GM23338 (cell line): ENCODE measurements at regions not wholly inside any gene's neighbourhood (a gene's known extent, or its start where the extent isn't known, plus 50 kb on each side); places are given as distances from the start of the nearest gene placed in this dataset.

Experiments
- ATAC-seq: fragments of 200-7000 bp; cut with Tn5 transposase; 3 replicates; pipeline ENCODE4 v1.9.1; 2020
- DNase-seq: peaks from one replicate; pipeline ENCODE4 v3.0.0-alpha.2; 2015; ENCODE audit warnings: low spot score
- H2AFZ ChIP-seq: fragments of 200-600 bp; sonication (generic); 2 replicates; pipeline ENCODE4 v1.8.0; 2016; ENCODE audit warnings: antibody characterized with exemption, mild to moderate bottlenecking, moderate library complexity
- H3F3A ChIP-seq: fragments of 200-600 bp; sonication (generic); replicated peaks from 2 replicates; pipeline ENCODE4 v1.8.0; 2017; ENCODE audit warnings: antibody characterized with exemption, mixed run types, low read depth
- H3K27ac ChIP-seq: fragments of 200-600 bp; sonication (generic); 2 replicates; pipeline ENCODE4 v1.6.1; 2016; ENCODE audit warnings: low read depth
- H3K27me3 ChIP-seq: fragments of 200-600 bp; sonication (generic); 2 replicates; pipeline ENCODE4 v1.8.0; 2016; ENCODE audit warnings: mild to moderate bottlenecking, mixed run types, moderate library complexity; ENCODE audit not compliant: insufficient read depth
- H3K36me3 ChIP-seq: fragments of 200-600 bp; sonication (generic); 2 replicates; pipeline ENCODE4 v1.8.0; 2016; ENCODE audit warnings: mild to moderate bottlenecking; ENCODE audit not compliant: insufficient read depth
- H3K4me1 ChIP-seq: fragments of 200-600 bp; sonication (generic); 2 replicates; pipeline ENCODE4 v1.8.0; 2016; ENCODE audit warnings: mild to moderate bottlenecking, moderate library complexity; ENCODE audit not compliant: insufficient read depth
- H3K4me2 ChIP-seq: fragments of 200-600 bp; sonication (generic); 2 replicates; pipeline ENCODE4 v1.7.1; 2017; ENCODE audit warnings: mixed run types
- H3K4me3 ChIP-seq: fragments of 200-600 bp; sonication (generic); 2 replicates; pipeline ENCODE4 v1.6.1; 2016; ENCODE audit warnings: mixed run types
- H3K79me2 ChIP-seq: fragments of 200-600 bp; sonication (generic); replicated peaks from 2 replicates; pipeline ENCODE4 v1.8.0; 2017; ENCODE audit warnings: mild to moderate bottlenecking; ENCODE audit not compliant: insufficient read depth
- H3K9me2 ChIP-seq: fragments of 200-600 bp; sonication (generic); 2 replicates; pipeline ENCODE4 v1.8.0; 2017; ENCODE audit not compliant: insufficient read depth
- H4K20me1 ChIP-seq: fragments of 200-600 bp; sonication (generic); replicated peaks from 2 replicates; pipeline ENCODE4 v1.8.0; 2017; ENCODE audit warnings: mild to moderate bottlenecking; ENCODE audit not compliant: insufficient read depth
- H3K27ac Mint-ChIP-seq: 2 replicates; pipeline ENCODE4 v1.8.0; 2020; ENCODE audit warnings: inconsistent platforms, mild to moderate bottlenecking, moderate library complexity, mixed read lengths
- H3K27me3 Mint-ChIP-seq: 3 replicates; pipeline ENCODE4 v1.8.0; 2022; ENCODE audit warnings: low read depth, mild to moderate bottlenecking, moderate library complexity, mixed read lengths, inconsistent platforms; ENCODE audit not compliant: insufficient read depth, poor library complexity
- H3K36me3 Mint-ChIP-seq: 3 replicates; pipeline ENCODE4 v1.8.0; 2021; ENCODE audit warnings: low read depth, mild to moderate bottlenecking, inconsistent platforms, moderate library complexity, mixed read lengths
- H3K4me1 Mint-ChIP-seq: 3 replicates; pipeline ENCODE4 v1.8.0; 2020; ENCODE audit warnings: mild to moderate bottlenecking, inconsistent platforms, mixed read lengths
- H3K4me3 Mint-ChIP-seq: 3 replicates; pipeline ENCODE4 v1.8.0; 2021; ENCODE audit warnings: moderate library complexity, mild to moderate bottlenecking, inconsistent platforms, mixed read lengths
- H3K9me3 Mint-ChIP-seq: 3 replicates; pipeline ENCODE4 v1.8.0; 2020; ENCODE audit warnings: moderate library complexity, mild to moderate bottlenecking, inconsistent platforms, mixed read lengths
- EZH2 ChIP-seq: fragments of 200-600 bp; sonication (generic); IDR thresholded peaks from one replicate; pipeline ENCODE4 v1.8.0; 2017; ENCODE audit warnings: antibody characterized with exemption, mild to moderate bottlenecking, low read depth; ENCODE audit not compliant: unreplicated experiment
- EZH2phosphoT487 ChIP-seq: fragments of 200-600 bp; sonication (generic); IDR thresholded peaks from one replicate; pipeline ENCODE4 v1.8.1; 2018; ENCODE audit warnings: antibody characterized with exemption; ENCODE audit not compliant: unreplicated experiment
- JUNB ChIP-seq: IDR thresholded peaks from one replicate; pipeline ENCODE4 v1.6.1; 2016; ENCODE audit warnings: antibody characterized with exemption; ENCODE audit not compliant: unreplicated experiment
- NANOG ChIP-seq: IDR thresholded peaks from 2 replicates; pipeline ENCODE4 v1.6.1; 2016; ENCODE audit warnings: antibody characterized with exemption, borderline replicate concordance
- POLR2AphosphoS5 ChIP-seq: IDR thresholded peaks from 2 replicates; pipeline ENCODE4 v1.6.1; 2016; ENCODE audit warnings: antibody characterized with exemption, low read depth
- STAT1 ChIP-seq: IDR thresholded peaks from one replicate; pipeline ENCODE4 v1.6.1; 2016; ENCODE audit warnings: antibody characterized with exemption; ENCODE audit not compliant: unreplicated experiment
- ZNF114 ChIP-seq: fragments of 250-450 bp; sonication (Bioruptor Pico); IDR thresholded peaks from 2 replicates; pipeline ENCODE4 v1.5.0; 2020; ENCODE audit warnings: mild to moderate bottlenecking, moderate library complexity
- ZNF331 ChIP-seq: fragments of 250-450 bp; sonication (Bioruptor Pico); IDR thresholded peaks from 2 replicates; pipeline ENCODE4 v1.5.0; 2020; ENCODE audit warnings: low read depth, mild to moderate bottlenecking, moderate library complexity
- TF ChIP-seq, protein P1 (sequence below): IDR thresholded peaks from one replicate; pipeline ENCODE4 v1.6.1; 2018; ENCODE audit warnings: antibody characterized with exemption; ENCODE audit not compliant: unreplicated experiment
- TF ChIP-seq, protein P2 (sequence below): IDR thresholded peaks from 2 replicates; pipeline ENCODE4 v1.6.1; 2016; ENCODE audit warnings: antibody characterized with exemption
- TF ChIP-seq, protein P3 (sequence below): fragments of 250-450 bp; sonication (Bioruptor Pico); IDR thresholded peaks from 2 replicates; pipeline ENCODE4 v1.5.0; 2020; ENCODE audit warnings: mild to moderate bottlenecking, moderate library complexity

DNA sequence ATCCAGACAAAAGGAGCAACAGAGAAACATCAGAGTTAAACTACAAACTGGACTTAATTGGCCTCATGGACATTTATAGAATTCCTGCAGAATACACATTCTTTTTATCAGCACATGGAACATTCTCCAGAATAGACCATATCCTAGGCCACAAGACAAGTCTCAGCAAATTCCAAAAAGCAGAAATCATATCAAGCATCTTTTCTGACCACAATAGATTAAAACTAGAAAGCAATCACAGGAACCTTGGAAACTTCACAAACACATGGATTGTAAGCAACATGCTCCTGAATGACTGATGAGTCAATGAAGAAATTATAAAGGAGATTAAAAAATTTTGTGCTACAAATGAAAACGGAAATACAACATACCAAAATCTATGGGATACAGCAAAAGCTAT lies 526.7 kb downstream of the PCDH7 start (continued):
- TF ChIP-seq POLR2AphosphoS5 (no peak), EZH2phosphoT487 (no peak), STAT1 (no peak)
- TF ChIP-seq, protein P1, sequence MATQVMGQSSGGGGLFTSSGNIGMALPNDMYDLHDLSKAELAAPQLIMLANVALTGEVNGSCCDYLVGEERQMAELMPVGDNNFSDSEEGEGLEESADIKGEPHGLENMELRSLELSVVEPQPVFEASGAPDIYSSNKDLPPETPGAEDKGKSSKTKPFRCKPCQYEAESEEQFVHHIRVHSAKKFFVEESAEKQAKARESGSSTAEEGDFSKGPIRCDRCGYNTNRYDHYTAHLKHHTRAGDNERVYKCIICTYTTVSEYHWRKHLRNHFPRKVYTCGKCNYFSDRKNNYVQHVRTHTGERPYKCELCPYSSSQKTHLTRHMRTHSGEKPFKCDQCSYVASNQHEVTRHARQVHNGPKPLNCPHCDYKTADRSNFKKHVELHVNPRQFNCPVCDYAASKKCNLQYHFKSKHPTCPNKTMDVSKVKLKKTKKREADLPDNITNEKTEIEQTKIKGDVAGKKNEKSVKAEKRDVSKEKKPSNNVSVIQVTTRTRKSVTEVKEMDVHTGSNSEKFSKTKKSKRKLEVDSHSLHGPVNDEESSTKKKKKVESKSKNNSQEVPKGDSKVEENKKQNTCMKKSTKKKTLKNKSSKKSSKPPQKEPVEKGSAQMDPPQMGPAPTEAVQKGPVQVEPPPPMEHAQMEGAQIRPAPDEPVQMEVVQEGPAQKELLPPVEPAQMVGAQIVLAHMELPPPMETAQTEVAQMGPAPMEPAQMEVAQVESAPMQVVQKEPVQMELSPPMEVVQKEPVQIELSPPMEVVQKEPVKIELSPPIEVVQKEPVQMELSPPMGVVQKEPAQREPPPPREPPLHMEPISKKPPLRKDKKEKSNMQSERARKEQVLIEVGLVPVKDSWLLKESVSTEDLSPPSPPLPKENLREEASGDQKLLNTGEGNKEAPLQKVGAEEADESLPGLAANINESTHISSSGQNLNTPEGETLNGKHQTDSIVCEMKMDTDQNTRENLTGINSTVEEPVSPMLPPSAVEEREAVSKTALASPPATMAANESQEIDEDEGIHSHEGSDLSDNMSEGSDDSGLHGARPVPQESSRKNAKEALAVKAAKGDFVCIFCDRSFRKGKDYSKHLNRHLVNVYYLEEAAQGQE, result no peak

DNA sequence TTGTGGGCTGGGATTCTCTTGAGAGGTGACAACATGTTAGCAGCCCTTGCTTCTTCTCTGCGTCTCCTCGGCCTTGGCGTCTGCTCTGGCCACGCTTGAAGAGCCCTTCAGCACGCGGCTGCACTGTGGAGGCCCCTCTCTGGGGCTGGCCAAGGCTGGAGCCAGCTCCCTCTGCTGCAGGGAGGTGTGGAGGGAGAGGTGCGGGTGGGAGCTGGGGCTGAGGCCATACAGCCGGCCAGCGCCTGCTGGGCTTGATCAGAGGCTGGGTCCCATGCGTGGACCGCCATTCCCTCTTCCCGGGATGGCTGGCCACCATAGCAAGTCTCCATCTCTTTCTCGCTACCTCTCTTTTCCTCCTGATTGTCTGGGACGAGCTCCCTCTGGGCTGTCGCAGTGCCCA lies 539.0 kb downstream of the PCDH7 start:
- Mint-ChIP-seq H3K36me3 (peaks cover 7% of the 10 kb centered on the region; the same call in 2 of the 3 replicates), H3K4me3 (no peak overlapping the region), H3K9me3 (no peaks in the 10 kb centered on the region), H3K27ac (no peak overlapping the region), H3K4me1 (no peaks in the 10 kb centered on the region), H3K27me3 (peaks cover 3% of the 10 kb centered on the region)
- Histone ChIP-seq H3K27me3 (no peaks in the 10 kb centered on the region), H2AFZ (no peak overlapping the region), H3F3A (no peaks in the 10 kb centered on the region), H3K4me3 (no peak overlapping the region), H3K4me1 (no peaks in the 10 kb centered on the region), H3K9me2 (0 out of 2 replicates have a peak, but pooled peaks cover 7% of the 10 kb centered on the region), H3K79me2 (no peaks in the 10 kb centered on the region), H3K4me2 (no peak overlapping the region), H3K27ac (no peak overlapping the region), H3K36me3 (no peaks in the 10 kb centered on the region), H4K20me1 (no peaks in the 10 kb centered on the region)
- no peak for DNase-seq
- no peak for TF ChIP-seq NANOG
- no peak for ATAC-seq

DNA sequence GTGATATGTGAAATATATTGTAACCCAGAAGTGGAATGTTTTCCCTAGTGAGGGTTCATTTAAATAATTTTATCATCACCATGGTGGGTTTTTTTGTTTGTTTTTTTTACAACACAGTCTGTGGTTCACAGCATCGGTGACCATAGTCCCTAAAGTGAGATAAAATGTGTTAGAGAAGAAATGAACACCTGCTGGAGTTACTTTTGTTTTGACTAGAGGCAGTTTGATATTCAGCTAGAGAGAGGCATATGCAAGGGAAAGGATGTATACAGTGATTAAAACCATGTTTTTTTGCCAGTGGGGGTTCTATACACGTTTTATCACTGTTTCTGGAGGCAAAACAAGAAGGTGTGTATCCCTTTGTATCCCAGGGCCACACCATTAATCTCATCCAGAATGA lies 541.5 kb downstream of the PCDH7 start:
- Histone ChIP-seq H3K79me2 (no peaks in the 10 kb centered on the region), H3K27ac (no peak overlapping the region), H3F3A (no peaks in the 10 kb centered on the region), H4K20me1 (no peaks in the 10 kb centered on the region), H3K36me3 (no peaks in the 10 kb centered on the region), H3K4me2 (no peak overlapping the region), H2AFZ (no peak overlapping the region), H3K4me1 (no peaks in the 10 kb centered on the region), H3K27me3 (no peaks in the 10 kb centered on the region), H3K9me2 (peaks cover 4% of the 10 kb centered on the region; the same call in 1 of the 2 replicates), H3K4me3 (no peak overlapping the region)
- Mint-ChIP-seq H3K27me3 (peaks cover 3% of the 10 kb centered on the region), H3K4me1 (no peaks in the 10 kb centered on the region), H3K9me3 (no peaks in the 10 kb centered on the region), H3K27ac (no peak overlapping the region), H3K4me3 (no peak overlapping the region), H3K36me3 (peaks cover 7% of the 10 kb centered on the region; the same call in 2 of the 3 replicates)
- ATAC-seq (no peak), DNase-seq (no peak)
- TF ChIP-seq, protein P2, sequence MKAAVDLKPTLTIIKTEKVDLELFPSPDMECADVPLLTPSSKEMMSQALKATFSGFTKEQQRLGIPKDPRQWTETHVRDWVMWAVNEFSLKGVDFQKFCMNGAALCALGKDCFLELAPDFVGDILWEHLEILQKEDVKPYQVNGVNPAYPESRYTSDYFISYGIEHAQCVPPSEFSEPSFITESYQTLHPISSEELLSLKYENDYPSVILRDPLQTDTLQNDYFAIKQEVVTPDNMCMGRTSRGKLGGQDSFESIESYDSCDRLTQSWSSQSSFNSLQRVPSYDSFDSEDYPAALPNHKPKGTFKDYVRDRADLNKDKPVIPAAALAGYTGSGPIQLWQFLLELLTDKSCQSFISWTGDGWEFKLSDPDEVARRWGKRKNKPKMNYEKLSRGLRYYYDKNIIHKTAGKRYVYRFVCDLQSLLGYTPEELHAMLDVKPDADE, result no peak
- no peak for TF ChIP-seq EZH2phosphoT487
- no peak for TF ChIP-seq NANOG
- TF ChIP-seq, protein P3, sequence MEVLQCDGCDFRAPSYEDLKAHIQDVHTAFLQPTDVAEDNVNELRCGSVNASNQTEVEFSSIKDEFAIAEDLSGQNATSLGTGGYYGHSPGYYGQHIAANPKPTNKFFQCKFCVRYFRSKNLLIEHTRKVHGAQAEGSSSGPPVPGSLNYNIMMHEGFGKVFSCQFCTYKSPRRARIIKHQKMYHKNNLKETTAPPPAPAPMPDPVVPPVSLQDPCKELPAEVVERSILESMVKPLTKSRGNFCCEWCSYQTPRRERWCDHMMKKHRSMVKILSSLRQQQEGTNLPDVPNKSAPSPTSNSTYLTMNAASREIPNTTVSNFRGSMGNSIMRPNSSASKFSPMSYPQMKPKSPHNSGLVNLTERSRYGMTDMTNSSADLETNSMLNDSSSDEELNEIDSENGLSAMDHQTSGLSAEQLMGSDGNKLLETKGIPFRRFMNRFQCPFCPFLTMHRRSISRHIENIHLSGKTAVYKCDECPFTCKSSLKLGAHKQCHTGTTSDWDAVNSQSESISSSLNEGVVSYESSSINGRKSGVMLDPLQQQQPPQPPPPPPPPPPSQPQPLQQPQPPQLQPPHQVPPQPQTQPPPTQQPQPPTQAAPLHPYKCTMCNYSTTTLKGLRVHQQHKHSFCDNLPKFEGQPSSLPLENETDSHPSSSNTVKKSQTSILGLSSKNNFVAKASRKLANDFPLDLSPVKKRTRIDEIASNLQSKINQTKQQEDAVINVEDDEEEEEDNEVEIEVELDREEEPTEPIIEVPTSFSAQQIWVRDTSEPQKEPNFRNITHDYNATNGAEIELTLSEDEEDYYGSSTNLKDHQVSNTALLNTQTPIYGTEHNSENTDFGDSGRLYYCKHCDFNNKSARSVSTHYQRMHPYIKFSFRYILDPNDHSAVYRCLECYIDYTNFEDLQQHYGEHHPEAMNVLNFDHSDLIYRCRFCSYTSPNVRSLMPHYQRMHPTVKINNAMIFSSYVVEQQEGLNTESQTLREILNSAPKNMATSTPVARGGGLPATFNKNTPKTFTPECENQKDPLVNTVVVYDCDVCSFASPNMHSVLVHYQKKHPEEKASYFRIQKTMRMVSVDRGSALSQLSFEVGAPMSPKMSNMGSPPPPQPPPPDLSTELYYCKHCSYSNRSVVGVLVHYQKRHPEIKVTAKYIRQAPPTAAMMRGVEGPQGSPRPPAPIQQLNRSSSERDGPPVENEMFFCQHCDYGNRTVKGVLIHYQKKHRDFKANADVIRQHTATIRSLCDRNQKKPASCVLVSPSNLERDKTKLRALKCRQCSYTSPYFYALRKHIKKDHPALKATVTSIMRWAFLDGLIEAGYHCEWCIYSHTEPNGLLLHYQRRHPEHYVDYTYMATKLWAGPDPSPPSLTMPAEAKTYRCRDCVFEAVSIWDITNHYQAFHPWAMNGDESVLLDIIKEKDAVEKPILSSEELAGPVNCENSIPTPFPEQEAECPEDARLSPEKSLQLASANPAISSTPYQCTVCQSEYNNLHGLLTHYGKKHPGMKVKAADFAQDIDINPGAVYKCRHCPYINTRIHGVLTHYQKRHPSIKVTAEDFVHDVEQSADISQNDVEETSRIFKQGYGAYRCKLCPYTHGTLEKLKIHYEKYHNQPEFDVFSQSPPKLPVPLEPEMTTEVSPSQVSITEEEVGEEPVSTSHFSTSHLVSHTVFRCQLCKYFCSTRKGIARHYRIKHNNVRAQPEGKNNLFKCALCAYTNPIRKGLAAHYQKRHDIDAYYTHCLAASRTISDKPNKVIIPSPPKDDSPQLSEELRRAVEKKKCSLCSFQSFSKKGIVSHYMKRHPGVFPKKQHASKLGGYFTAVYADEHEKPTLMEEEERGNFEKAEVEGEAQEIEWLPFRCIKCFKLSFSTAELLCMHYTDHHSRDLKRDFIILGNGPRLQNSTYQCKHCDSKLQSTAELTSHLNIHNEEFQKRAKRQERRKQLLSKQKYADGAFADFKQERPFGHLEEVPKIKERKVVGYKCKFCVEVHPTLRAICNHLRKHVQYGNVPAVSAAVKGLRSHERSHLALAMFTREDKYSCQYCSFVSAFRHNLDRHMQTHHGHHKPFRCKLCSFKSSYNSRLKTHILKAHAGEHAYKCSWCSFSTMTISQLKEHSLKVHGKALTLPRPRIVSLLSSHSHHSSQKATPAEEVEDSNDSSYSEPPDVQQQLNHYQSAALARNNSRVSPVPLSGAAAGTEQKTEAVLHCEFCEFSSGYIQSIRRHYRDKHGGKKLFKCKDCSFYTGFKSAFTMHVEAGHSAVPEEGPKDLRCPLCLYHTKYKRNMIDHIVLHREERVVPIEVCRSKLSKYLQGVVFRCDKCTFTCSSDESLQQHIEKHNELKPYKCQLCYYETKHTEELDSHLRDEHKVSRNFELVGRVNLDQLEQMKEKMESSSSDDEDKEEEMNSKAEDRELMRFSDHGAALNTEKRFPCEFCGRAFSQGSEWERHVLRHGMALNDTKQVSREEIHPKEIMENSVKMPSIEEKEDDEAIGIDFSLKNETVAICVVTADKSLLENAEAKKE (CRISPR knock-in tag), result no peak
- TF ChIP-seq STAT1, result no peak
- no peak for TF ChIP-seq ZNF331 (CRISPR knock-in tag)
- TF ChIP-seq ZNF114 (CRISPR knock-in tag), result no peak
- no peak for TF ChIP-seq EZH2
- no peak for TF ChIP-seq JUNB
